Hematopoietic multipotent progenitor cell treated with erythropoietin and hydrocortisone succinate and interleukin-3 and kit ligand, for 8 days (in vitro differentiated cells): ENCODE measurements at regions not wholly inside any gene's neighbourhood (a gene's known extent, or its start where the extent isn't known, plus 50 kb on each side); places are given as distances from the start of the nearest gene placed in this dataset.

Experiments
- DNase-seq: peaks from one replicate; pipeline ENCODE4 v3.0.0-alpha.2; 2015

GRCh38 chr2:43083710-43084698 is 142.4 kb downstream of the ZFP36L2 start:
- DNase-seq, result no peak

- no peak for DNase-seq
Measured at GRCh38 chr2:43082903-43083677, 143.3 kb downstream of the ZFP36L2 start.

- no peak for DNase-seq
Measured at GRCh38 chr2:43082111-43082894, 144.1 kb downstream of the ZFP36L2 start.

- no peak for DNase-seq
Measured at GRCh38 chr2:43081131-43081765, 145.2 kb downstream of the ZFP36L2 start.

GRCh38 chr2:43080571-43081021 is 145.8 kb downstream of the ZFP36L2 start:
- no peak for DNase-seq

GRCh38 chr2:43078781-43079755 is 147.3 kb downstream of the ZFP36L2 start:
- DNase-seq, result no peak

GRCh38 chr2:43078301-43078700 is 148.1 kb downstream of the ZFP36L2 start:
- DNase-seq, result no peak

- no peak for DNase-seq
Measured at GRCh38 chr2:43077876-43078275, 148.5 kb downstream of the ZFP36L2 start.

GRCh38 chr2:43076676-43077075 is 149.7 kb downstream of the ZFP36L2 start:
- DNase-seq, result no peak

- DNase-seq, result no peak
Measured at GRCh38 chr2:43075811-43076585, 150.4 kb downstream of the ZFP36L2 start.

GRCh38 chr2:43075054-43075593 is 151.3 kb downstream of the ZFP36L2 start:
- DNase-seq, result peak; percentile 22

GRCh38 chr2:43074592-43075053 is 151.8 kb downstream of the ZFP36L2 start:
- no peak for DNase-seq

- DNase-seq, result no peak
Measured at GRCh38 chr2:43074052-43074451, 152.4 kb downstream of the ZFP36L2 start.

GRCh38 chr2:43073401-43073825 is 153.0 kb downstream of the ZFP36L2 start:
- DNase-seq, result peak; percentile 88

GRCh38 chr2:43071599-43072550 is 154.5 kb downstream of the ZFP36L2 start:
- DNase-seq, result no peak

- no peak for DNase-seq
Measured at GRCh38 chr2:43070676-43071502, 155.5 kb downstream of the ZFP36L2 start.

GRCh38 chr2:43070030-43070429 is 156.4 kb downstream of the ZFP36L2 start:
- no peak for DNase-seq
